Hematopoietic multipotent progenitor cell treated with erythropoietin and hydrocortisone succinate and interleukin-3 and kit ligand, for 8 days (in vitro differentiated cells): ENCODE measurements at regions not wholly inside any gene's neighbourhood (a gene's known extent, or its start where the extent isn't known, plus 50 kb on each side); places are given as distances from the start of the nearest gene placed in this dataset.
A peak's percentile ranks its signal among the peaks of the same experiment; 100 is the strongest.

Experiments used
- DNase-seq: peaks from one replicate; pipeline ENCODE4 v3.0.0-alpha.2; 2015

DNA sequence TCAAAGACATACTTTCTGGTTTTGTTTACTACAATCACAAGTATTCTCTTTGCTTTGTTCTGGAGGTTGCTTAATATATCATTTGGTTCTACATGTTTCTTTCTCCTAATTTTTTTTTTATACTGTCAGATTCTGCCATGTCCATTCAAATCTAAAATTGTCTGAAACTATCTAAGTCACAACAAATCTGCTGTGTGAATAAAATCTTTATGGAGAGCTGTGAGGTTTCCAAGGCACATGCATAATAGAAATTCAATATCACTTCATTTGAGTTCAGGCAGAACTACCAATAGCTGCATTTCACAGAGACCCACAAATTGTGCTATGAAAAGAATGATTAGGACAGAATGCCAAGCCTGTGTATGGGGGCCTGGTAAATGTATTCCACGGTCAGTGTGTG lies 346.9 kb upstream of the ARRDC3 start:
- no peak for DNase-seq

DNA sequence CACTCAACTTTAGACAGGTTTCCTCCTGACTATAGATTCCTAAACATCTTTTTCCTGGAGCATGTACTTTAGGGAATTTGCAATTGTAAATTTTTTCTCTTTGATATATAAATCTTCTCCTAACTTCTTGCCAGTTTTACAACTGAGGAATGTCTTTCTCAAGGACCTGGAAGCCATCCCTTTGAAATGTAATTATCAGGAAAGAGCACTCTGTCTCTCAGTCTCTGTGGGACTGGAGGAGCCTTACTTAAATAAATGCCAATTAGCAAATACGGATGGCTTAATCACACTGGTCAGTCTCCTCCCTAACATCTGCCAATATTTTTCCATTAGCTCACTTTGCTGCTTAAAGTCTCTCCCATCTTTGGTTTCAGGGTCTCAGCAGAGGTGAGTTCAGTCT lies 344.3 kb upstream of the ARRDC3 start:
- no peak for DNase-seq

DNA sequence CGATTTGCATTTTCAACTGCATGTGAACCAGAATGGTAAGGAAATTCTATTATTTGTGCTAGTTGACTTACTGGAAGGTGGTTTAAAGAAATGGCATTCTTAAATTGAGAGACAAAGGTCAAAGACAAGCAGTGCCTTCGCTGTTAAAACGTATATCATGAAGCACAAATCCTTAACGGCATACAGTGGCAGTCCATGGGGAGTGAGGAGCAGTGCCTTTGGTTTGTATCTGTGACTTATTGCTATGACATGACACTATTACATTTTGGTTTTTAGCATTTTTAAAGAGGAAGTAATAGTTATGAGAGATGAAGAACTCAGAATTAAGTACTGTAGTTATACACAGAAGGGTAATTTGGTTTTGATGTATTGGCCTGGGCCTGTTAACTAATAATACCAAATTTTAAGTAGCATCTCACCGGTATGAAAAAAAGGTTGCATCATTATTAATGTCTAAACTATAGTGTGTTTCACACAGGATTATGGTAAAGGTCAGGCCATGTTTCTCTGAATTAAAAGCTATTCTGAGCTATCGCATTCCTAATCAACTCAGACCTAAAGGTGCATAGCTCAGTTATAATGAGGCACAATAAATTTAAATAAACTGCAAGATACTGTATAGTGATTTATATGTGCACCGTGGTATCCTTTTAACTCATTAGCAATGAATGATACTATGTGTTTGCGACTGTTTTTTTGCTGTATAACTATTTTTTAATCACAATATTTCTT lies 339.8 kb upstream of the ARRDC3 start:
- no peak for DNase-seq

DNA sequence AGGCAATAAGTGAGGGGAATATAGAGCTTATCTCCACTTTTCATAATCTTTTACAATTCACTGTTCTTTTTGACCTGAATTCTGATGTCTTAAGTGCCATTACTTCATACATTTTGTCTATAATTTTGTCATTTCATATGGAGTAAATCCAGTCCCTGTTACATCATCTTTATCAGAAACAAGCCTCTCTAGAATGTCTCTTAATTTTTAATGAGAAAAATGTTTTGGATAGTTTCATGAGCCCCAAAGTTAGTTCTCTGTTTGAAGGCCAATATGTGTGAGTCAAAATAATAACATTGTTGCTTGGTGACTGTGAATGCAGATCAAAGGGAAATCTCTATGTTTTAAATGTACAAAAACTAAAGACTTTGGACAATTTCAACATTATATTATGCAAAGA lies 329.6 kb upstream of the ARRDC3 start:
- DNase-seq, result no peak

DNA sequence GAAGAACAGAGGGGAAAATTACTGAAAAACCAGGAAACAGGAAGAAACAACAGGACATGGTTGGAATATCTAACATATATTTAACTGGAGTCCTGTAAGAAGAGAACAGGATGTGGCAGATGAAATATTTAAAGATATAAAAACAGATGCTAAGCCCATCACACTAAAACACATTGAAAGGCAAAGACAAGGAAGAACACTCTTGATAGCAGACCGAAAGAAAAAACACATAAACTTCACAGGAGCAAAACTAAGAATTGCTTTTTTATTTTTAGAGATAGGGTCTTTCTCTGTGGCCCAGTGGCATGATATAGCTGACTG lies 324.4 kb upstream of the ARRDC3 start:
- DNase-seq, result no peak

DNA sequence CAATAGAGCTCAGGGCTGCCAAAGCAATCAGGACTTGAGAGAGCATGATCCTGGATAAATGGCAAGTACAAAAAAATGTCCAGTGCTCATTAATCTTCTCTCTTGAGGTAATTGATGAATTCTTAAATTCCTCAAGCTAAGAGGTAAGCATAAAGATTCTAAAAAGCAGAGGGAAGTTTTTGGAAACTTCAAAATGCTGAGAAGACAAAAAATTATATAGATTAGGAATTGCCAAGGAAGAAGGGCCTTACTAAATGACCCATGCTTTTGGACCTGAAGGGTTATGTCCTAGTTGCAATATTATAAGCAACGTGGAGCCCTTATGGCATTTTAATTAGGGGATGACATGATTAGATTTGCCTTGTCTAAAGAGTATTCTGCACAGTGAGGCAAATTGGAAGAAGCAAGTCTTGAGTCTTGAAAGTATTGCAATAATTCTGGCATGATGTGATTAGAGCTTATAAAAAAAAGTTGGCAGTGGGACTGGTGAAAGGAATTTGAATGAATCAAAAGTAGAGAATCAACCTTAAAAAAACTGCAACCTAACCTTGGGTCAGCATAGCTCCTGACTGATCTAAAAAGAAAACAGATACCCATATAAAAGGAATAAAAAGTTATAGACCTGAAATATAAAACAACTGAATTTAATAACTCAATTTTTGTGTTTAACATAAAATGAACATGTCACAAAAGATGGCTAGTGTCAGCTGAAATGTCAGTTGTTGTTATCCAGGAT lies 323.8 kb upstream of the ARRDC3 start:
- no peak for DNase-seq

DNA sequence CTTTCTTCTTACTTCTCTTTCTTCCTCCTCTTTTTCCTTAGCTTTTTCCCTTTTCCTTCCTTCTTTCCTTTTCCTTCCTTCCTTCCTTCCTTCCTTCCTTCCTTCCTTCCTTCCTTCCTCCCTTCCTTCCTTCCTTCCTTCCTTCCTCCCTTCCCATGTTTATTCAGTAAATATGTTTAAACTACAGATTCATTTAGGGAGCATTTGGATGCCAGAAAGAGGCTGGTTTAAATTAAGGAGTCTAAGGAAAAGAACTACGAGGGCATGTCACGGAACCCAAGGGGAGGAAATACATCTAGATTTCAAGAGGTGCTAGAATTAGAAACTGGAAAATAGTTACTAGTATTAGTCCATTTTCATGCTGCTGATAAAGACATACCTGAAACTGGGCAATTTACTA lies 320.0 kb upstream of the ARRDC3 start:
- no peak for DNase-seq

DNA sequence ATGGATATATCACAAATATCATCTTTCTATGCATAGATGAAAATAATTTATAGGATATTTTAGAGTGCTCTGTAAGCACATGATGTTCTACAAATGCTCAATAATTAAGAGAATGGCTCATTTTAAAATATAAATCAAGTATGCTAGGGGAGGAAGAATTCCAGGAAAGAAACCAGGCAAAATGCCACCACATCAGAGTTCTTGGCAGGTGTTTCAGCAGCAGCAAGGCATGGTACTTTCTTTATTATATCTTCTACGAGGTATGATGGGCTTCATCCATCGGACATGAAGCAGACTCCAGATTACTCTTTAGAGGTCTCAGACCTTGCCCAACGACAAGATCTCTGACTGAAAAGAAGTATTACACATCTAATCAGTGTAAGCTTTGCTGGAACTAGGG lies 316.3 kb upstream of the ARRDC3 start:
- no peak for DNase-seq

DNA sequence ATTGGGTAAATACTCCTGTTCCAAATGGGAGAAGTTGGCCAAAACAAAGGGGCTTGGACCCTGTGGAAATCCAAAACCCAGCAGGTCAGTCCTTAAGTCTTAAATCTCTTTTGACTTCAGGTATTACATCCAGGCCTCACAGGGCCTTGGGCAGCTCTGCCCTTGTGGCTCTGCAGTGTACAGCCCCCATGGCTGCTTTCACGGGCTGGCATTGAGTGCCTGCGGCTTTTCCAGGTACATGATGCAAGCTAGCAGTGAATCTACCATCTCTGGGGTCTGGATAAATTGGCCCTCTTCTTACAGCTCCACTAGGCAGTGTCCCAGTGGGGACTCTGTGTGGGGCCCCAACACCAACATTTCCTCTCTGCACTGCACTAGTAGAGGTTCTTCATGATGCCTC lies 308.5 kb upstream of the ARRDC3 start:
- DNase-seq, result no peak

DNA sequence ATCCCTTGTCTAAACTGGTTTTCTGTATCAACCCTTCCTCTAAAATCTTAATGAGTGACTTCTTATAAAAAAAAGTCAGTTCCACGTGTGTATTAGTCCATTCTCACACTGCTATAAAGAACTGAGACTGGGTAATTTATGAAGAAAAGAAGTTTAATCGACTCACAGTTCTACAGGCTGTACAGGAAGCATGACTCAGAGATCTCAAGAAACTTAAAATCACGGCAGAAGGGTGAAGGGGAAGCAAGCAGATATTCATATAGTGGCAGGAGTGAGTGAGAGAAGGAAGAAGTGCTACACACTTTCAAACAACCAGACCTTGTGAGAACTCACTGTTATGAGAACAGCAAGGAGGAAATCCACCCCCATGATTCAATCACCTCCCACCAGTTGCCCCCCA lies 307.8 kb upstream of the ARRDC3 start:
- DNase-seq, result no peak

DNA sequence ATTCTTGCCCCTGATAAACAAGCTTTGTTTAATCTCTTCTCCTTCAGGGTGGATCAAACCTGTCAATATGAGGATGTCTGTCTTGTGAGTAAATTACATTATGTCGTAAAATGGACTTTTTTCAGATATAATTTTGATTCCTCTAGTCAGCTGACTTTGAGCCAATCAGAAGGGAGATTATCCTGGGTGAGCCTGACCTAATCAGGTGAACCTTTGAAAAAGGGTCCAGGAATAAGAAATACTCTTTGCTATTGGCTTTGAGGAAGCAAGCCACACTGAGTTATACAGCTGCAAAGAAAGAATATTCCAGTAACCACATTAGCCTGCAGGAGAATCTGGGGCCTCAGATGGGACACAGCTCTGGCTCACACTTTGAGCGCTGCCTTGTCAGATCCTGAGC lies 304.3 kb upstream of the ARRDC3 start:
- DNase-seq, result no peak

DNA sequence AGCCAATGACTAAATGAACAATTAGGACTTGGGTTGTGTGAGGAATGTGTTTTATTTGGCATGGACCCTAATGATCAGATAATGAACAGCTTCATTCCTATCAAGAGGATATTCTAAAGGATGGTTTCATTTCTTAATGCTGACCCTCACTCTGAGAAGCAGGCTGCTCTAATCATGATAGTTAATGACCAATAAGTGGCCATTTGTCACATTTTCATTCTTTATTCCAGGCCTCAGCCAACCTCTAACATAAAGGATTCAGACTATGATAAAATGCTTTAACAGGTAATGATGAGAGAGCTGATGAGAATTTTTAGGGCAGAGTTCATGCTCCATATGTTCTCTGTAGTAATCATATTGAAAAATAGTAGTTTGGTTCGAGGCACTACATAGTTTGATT lies 301.5 kb upstream of the ARRDC3 start:
- no peak for DNase-seq

DNA sequence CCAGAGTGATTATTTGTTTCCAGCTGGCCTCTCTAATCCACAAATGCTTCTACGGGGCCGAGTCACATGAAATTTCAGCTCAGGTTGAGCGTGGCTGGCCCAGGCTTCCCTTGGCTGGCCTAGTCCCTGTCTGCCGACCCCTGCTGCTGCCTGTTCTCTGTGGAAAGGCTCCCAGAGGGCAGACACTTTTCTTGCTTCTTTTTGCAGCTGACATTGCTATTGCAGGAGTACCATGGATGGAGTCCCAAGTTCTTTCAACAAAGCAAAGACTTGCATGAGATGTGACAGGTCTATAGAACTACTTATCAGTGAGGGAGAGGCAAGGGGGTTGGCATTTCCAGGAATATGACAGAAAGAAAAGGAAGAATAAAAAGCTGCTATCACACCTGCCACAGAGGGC lies 287.4 kb upstream of the ARRDC3 start:
- DNase-seq, result no peak

DNA sequence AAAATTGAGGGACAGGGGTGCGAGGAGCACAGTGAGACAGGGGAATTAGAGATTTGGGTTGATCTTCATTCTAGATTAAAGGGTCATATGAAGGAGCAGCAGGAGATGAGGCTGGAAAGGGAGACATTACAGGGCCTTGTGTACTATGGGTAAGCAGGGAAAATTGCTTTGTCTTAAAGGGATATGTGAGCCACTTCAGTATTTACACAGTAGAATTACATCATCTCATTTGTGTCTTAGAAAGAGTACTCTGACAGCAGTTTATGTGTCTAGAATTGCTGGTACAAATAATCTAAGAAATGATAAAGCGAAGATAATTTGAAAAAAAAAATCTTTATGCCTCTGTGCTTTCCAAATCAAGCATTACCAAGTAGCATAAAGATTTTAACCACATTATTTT lies 287.0 kb upstream of the ARRDC3 start:
- no peak for DNase-seq

DNA sequence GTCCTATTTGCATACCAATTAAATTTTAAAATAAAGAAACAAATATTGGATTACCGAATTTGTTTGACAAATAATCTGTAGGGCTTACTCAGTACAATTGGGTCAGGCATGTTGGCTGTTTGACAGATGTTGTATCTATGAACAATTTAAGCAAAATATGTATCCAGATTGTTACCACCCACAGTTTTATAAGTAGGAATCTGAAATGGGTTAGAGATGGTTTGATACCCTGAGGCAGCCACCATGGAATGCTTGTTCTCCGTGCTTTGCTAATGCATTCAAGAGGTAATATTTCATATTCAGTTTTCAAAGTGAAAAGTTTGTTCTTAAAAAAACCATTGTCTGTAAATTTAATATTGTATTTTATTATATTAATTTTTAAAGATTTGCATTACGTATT lies 285.1 kb upstream of the ARRDC3 start:
- no peak for DNase-seq

DNA sequence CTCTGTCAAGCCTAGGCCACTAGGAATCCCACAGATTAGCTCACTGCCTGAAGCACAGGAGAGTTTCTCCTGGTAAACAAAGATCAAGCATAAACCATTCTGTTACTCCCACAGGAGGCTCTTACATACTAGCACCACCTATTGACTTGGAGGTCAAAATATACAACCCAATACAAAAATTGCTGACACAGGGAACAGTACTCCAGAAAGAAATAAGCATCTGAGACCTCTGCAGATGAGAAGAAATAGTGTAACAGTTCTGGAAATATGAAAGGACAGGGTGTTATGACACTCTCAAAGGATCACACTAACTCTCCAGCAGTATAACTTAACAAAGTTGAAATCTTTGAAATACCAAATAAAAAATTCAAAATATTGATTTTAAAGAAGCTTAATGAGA lies 269.6 kb upstream of the ARRDC3 start:
- no peak for DNase-seq

DNA sequence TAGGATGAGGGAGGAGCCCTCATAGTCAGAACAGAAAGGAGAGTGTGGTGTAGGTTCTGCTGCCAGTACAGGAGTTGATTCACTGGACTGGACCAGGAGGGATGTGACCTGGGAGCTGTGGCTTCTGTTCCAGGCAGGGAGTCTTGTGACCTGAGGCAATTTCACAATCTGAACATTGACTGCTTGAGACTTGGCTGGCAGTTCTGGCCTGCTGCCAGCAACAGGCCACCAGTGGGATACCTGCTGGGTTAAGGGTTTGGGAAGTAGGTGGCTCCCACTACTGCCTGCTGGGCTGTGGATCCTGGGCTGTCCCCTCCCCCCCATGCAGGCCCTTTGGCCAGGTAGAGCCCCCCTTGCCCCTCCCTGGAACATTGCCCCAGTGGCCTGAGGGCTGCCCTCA lies 268.6 kb upstream of the ARRDC3 start:
- DNase-seq, result no peak

DNA sequence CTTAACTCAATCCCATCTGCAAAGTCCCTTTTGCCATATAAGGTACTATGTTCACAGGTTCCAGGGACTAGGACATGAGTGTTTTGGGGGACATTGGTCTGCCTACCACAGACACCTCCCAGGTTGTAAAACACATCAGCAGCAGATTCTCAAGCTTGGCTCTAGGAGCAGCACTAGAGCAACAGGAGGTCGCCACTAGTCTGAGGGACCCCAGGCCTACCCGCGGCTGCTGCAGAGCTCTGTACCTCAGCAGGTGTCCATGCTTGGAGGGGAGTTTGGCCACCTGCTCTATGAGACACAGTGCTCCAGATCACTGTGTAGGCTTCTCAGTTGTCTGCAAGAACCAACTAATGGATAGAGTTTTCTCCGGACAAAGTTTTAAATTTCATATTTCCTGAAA lies 262.2 kb upstream of the ARRDC3 start:
- DNase-seq, result no peak

DNA sequence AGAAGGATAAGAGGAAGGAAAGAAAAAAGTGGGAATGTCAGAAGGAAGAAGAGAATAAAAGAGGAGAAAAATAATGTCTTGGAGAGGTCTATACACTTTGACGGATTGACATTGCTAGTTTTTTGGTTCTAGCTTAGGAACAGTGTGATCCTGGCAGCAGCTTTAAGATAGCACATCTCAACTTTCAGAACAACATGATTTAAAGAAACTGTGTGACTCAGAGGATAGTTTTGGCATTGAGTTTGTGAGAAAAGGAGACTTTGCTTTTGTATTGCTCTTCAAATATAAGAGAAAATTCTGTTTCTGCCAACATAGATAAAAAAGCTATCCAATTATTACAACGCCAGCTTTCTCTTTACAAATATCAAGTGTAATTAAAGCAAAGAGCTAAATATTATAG lies 260.7 kb upstream of the ARRDC3 start:
- no peak for DNase-seq

DNA sequence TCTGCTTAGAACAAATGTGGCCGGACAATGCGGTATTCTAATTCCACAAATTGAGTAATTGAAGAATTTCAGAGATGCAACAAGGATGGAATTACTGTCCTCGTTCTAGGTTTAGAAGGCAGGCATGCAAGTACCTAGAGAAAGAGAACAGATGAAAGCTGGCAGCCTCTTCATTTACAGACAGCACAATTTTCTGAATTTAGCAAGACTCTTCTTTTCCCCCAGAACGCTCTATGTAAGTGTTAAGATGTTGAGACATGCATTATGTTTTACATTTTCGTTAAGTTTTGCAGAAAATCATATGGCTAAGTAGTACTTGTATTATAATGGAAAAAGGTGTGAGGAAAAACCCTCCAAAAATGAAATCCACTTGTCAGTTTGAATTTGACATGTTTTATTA lies 259.5 kb upstream of the ARRDC3 start:
- no peak for DNase-seq

DNA sequence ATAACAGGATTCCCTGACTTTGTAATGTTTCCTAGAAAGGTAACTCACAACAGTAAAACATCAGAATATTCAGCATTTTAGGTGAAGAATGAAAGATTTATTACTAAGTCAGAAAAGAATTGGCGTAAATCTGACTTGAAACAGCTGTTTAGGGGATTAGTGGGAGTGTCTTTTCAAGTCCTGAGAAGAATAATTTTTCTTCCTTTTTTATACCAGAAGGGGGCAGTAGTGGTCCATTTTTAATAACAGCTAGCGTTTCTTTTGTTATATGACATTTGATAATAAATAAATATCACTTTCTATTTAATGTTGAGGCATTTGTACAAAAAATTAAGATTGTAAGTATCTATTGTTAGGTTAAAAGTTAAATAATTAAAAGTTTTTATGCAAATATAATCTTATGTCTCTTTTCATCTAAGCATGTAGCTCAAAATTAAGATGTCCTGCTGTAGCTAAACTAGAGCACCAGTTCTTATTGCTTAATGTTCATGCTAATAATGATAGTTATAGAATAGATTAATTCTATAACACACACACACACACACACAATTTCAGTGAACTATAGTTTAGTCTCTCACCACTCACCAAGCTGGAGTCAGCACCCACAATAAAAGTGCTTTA lies 258.7 kb upstream of the ARRDC3 start:
- peak; percentile 57 for DNase-seq

DNA sequence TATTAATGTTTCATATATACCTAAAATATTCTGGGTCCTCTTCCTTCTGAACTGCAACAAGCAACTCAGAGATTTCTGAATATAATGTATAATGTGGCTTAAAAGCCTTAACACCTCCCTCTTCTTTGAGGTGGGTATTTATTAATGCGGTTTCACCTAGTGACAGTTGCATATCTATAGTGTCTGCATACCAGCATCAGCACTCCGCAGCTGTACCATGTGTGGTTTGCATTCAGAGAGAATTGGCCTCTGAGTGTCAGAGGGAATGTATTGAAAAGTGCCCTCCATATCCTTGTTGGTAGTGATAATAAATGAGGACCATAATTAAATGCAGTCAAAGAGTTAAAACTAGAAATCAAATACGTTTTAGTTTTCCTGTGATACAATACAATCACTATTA lies 256.6 kb upstream of the ARRDC3 start:
- DNase-seq, result no peak

DNA sequence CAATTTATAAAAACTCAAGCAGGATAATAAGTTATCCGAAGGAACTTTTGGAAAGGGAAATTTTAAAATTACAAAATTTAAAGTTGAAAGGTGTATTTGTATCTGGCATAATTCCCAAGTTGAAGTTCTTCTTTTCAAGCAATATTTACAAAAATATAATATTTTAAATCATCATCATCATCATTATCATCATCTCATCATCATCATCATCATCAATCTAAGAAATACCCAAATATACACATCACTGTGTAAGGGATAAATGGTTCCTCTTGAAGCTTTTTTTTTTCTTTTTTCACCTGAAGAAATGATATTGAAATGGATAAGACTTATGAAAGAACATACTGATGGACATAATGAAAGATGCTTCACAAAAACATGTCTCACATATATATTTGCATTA lies 254.9 kb upstream of the ARRDC3 start:
- no peak for DNase-seq

DNA sequence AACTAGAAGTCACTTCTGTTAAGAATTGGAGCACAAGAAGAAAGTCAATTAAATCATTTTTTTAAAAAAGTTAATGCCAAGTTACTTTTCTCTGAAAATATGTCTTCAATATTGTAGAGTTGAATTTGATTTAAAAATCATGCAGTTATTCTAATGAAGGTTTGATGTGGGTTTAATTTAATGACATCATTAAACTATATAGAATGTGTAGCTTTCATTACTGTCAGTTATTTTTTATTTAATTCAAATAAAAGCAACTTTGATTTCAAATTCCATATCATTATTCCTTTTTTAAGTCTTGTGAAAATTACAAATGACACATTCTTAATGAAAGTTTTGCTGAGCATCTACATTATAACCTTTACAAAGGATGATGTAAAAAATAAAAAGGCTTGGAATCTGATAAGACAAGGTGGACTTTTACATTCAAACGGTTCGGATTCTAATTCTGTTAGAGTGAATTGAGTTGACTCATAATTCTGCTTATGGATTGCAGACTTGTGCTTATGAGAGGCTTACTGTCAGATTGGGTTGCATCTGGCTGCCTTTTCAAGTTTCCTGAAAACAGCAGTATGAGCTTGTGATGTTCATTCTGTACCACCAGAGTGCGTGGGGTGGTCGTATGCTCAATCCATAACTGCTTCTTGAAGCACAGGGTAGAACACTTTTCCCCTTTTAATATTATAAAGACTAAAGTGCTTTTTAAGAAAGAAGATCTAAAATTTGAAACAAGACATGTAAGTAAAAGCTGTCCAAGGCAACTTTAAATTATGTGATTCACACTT lies 253.0 kb upstream of the ARRDC3 start:
- no peak for DNase-seq
